Suppressor macrophage treated with lipopolysaccharide for 1 hour (primary cell): ENCODE measurements at regions not wholly inside any gene's neighbourhood (a gene's known extent, or its start where the extent isn't known, plus 50 kb on each side); places are given as distances from the start of the nearest gene placed in this dataset.
A peak's percentile ranks its signal among the peaks of the same experiment; 100 is the strongest.

Experiments used
- DNase-seq, 3 donors: peaks; one replicate each; pipeline ENCODE4 v3.0.0-alpha.2; 2020 to 2022

DNA sequence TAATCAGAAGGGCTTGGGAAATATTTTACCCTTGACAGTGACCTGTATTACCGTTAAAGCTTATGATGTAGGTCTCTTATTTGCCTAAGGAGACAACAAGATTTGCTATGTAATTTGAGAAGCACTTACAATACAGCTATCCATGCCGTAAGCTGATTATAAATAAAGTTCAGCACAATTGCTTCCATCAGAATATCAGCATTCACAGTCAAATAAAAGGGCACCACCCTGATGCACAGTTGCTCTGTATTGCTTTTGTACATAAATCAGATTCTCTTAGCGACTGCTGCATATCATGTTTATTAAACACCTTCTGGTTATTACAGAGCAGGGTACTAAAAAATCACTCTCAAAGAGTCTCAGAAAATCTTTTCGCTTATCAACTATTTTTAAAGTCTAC lies 67.3 kb upstream of the VRK1 start:
- no peak for DNase-seq

DNA sequence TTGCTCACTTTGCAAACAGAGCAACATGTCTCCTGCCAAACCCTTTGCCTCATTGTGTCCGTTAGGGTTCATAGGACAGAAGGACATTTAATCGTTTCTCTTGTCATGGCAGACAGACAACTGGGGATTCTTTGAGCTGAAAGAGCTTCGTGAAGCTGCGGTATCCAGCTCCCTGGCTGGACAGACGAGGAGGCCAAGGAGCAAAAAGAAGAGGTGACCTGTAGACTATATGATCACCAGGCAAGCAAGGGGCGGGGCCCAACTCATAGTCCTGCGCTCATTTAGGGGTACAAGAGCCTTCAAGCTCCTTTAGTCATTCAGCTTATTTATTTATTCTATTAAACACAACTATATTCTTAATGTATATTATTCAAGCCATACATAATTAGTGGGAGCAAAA lies 66.8 kb upstream of the VRK1 start:
- no peak for DNase-seq

- no peak for DNase-seq
Observed at GRCh38 chr14:96734076-96734622, 63.0 kb upstream of the VRK1 start.

DNA sequence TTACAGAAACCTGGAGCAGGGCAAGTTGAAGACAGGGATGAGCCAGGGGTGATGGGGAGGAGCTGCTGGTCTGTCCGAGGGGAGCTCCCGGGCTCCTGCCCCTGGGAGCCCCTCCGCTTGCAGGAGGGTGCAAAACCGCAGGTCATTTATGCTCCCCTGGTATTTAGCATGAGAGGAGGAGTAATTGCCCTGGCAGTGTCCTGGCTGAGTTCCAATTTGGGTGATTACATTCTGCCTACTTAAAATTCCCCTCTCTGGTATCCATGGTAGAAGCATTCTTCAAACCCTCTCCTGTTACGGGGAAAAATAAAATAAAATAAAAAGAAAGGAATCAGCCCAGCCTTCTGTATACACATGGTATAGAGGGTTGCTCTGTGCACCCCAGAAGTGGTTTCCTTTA lies 61.7 kb upstream of the VRK1 start:
- no peak for DNase-seq

GRCh38 chr14:96736439-96736838 lies 60.7 kb upstream of the VRK1 start:
- DNase-seq, result no peak

DNA sequence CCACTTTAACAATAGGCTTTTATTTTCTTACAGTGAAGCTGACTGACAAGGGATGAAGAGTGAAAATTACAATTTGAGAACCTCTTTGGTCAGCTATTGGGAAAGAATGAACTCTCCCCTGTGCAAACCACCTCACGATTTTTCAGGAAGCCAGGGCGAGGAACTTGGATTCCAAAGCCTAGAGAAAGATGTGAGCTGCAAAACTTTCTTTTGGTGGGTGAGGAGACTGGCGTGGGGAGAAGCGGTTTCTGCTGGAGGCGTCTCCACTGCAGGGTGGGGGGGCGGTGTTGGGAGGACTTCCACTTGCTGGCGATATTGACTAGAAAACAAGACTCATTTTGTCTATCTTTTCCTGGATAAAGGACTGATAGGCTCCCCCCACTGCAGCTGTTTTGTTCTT lies 59.3 kb upstream of the VRK1 start:
- DNase-seq, result peak; percentile 35 to 48 (median 42)

DNA sequence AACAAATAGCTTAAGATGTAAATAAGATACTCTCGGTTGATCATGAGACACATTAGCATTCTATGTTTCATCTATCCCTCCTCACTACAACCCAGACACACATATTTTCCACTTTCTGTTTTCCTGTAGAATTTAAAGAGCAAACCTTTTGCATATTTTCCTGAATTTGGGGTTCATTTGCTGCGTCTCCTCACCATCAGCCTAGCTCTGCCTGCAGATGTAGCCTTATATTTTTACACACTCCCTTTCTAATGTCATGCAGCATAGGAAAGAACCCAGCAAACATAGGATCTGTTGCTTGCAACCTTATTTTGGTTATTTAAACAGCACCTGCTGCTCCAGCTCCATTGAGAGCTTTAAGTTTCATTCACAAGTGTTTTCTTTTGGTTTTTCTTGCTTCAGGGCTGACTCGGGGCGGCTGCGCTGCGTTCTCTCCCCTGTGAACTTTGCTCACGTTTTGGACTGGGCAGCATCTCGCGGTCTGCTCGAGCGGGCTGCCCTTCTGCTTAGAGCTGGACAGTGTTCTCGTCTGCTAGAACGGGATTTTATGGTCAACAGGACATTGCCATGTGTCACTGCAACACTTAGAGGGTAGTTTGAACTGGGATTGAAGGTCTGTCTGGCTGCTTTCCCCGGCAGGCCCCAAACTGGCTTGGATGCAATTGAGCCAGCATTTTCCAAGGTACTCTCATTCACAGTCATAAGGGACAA lies 57.8 kb upstream of the VRK1 start:
- no peak for DNase-seq

DNA sequence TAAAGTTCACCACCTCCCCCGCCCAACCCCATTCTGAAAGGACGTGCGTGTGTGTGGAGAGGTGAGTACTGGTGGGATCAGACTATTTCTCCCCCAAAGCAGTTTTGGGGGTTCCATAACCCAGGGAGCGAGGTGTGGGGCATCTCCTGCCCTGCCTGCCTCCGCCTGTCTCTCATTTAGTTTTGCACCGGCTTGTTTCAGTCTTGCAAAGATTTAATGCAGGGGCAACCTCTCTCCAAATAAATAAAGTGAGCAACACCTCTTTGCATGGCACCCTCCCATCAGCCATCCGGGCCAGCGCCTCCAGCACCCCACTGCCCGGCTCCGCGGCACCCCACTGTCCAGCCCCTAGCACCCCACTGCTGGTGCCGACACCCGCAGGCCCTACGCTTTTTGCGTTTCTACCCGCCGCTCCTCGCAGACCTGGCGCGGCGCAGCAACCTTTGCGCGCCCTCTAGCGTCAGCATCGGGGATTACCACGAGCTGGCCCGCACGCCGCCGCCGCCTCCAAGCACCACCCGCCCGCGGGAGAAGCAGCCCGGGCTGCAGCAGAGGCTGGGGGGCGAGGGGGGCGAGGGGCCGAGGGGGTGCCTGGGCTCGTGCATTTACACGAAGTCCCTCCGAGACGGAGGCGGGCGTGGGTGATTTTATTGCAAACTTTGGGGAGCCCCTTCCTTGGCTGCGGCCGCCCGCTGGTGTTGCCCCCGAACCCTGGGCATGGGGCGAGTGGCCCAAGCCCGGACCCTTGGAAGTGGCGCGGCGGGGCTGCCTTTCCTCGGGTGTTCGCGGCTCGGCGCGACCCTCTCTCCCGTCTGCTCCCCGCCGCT lies 55.8 kb upstream of the VRK1 start:
- DNase-seq, result peak; percentile 56 to 83 (median 78)

DNA sequence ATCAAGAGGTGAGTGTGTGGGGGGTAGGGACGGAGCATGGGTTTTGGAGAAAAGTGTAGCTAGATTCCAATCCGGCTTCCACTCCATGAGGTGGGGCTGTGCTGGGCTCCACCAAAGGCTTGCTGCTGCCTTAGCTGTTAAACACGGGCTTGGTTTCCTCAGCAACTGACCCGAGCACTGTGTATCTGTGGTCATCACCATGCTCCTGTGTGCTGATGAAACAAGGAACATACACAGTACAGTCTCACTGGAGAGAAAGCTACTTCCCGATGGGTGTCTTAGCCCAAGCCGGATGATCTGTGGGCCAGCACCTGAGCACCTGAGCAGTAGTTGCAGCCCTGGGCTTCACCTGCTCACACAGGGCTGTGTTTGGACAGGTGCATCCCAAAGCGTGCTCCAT lies 52.9 kb upstream of the VRK1 start:
- no peak for DNase-seq

- no peak for DNase-seq
Observed at GRCh38 chr14:96745500-96746051, 51.6 kb upstream of the VRK1 start.

- DNase-seq, result no peak
Observed at GRCh38 chr14:96746101-96746500, 51.1 kb upstream of the VRK1 start.

DNA sequence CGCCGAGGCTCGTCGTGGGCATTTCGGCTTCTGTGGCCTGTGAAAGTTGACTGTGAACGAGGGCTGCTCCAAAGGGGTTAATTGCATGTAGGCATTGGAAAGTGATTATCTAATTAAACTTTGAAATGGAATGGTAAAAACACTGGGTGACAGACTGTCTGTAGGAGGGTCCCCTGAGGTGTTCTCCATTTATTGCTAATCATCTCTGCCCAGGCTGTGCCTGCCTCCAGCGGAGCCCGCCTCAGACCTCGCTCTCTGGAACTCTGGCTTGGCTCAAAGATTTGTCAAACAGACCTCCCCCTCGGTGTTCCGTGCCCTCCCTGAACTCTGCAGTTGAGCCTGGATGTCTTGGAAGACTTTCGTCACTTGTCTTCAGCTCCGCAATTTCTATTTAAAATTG lies 50.2 kb upstream of the VRK1 start:
- DNase-seq, result no peak
